HG02623 (cell line): ENCODE measurements at regions not wholly inside any gene's neighbourhood (a gene's known extent, or its start where the extent isn't known, plus 50 kb on each side); places are given as distances from the start of the nearest gene placed in this dataset.

Experiments
- ATAC-seq: cut with Tn5 transposase; IDR thresholded peaks from one replicate; pipeline ENCODE4 v1.9.1; 2021; ENCODE audit warnings: moderate library complexity; ENCODE audit not compliant: unreplicated experiment

DNA sequence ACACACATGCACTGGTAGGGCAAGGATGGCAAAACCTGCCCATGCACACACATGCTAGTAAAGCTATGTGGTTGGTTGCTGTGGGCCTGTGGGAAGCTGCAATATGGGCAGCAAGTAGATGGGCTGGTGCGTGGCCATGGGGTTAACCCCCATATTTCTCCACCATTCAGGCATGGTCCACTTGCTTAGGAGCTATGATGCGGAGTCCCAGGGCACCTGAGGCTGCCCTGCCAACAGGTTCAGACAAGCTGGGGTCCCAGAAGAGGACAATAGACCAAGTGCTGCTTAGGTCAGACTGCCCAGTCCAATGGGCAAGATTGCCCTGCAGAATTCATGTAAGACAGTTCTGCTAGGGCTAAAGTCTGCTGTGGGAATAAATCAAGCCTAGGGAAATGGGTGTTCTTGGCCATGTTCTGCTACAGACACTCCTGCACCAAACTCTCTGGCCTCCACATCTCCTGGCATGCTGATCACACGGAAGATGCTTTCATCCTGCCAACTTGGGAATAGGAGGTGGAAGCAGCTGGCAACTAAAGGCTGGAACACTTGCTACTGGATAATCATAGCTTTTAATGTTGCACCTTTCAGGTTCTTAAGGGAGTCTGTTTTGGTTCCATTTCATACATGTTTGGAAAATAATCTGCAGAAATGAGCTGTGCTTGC, 646.3 kb upstream of the SLITRK1 start:
- no peak for ATAC-seq

DNA sequence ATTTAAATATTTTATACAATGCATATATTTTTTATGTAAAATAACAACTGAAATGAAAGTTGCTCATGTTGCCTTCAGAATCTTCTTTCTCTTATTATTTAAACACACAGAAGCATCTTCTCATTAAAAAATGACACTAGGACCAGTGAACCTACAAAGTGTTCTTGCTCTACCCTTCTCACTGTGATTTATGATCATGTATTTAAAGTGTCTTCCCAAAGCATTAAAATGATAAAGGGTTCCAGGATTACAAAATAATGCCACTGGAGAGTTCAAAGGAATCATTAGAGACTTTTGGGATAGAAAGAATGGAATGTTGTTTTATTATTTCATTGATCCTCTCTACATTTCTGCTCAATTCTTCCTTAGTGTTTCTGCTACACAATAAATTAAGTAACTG, 643.6 kb upstream of the SLITRK1 start:
- no peak for ATAC-seq

DNA sequence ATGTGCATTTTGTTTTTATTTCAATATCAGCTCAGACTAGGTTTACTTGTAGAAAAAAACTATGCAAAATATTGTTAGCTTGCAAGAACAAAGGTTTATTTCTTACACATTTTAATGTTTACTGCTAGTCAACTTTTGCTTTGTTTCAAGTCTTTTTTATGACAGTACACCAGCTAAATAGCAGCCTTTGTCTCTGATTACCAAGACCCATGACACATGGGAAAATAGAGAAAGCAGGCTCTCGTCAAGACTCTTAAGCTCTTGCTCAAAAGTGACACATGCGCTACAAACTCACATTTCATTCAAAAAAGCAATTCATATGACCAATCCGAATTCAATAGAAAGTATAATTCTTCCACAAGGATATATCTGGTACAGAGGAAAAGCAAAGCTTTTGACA, 642.3 kb upstream of the SLITRK1 start:
- ATAC-seq: no peak

DNA sequence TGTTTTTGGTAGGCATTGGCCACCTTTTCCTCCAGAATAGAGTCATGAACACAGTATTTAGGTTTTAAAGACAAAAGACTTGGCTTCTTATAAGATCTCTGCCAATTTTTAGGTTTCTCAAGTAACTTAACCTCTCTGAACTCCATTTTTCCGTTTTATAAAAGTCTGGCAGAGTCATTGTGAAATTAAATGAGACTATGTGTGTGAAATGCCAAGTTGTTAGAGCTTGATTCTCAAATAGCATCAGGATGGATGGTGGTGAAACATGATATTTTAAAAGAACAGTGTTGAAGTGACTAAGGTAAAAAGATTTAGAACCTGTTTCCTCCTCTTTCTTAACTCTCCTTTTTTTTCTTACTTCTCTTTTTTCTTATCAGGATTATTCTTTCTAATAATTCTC, 617.7 kb upstream of the SLITRK1 start:
- no peak for ATAC-seq

DNA sequence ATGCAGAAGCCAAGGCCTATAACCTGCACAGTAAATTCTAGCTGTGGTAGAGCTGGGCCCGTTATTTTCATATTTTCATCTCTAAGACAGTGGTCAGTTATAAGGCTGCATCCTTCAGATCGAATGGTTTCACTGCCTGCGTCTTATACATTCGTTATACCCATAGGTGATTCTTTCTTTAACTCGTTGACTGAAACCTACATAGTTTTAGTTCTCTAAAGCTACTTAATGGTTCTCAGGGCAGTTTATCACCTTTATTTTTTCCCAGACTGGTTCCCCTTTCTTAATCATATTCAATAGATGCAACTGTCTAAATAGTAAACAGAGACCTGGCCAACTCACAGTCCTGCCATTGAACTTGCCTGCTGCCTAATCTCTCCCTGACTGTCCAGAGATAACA, 615.3 kb upstream of the SLITRK1 start:
- no peak for ATAC-seq

DNA sequence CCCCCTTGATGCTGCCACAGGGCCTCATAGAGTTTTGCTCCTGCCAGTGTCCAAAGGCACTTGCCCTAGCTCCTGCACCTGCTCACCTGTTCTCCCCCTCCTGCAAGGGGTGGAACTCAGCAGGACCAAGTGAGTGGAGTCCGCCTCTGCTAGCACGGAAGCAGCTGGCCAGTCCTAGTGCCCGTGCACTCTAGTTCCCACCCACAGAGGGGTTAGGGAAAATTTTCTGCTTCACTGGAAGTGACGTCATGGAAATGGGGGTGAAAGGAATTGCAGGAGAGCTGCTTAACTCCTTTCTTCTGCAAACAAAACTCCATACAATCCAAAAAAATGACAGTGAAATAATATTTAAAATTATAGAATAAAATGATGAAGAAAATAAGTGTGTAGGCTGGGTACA, 609.7 kb upstream of the SLITRK1 start:
- ATAC-seq: no peak

DNA sequence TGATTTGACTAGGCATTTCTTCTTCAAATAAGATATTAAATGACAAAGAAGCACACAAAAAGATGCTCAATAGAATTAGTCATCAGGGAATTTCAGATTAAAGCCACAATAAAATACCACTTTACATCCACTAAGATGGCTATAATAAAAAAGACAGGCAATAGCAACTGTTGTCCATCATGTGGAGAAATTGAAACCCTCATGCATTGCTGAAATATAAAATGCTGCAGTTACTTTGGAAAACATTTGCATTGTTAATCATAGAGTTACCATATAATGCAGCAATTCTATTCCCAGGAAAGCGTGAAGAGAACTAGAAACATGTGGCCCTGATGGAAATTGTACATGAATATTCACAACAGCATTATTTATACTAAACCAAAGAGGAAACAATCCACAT, 605.5 kb upstream of the SLITRK1 start:
- no peak for ATAC-seq

DNA sequence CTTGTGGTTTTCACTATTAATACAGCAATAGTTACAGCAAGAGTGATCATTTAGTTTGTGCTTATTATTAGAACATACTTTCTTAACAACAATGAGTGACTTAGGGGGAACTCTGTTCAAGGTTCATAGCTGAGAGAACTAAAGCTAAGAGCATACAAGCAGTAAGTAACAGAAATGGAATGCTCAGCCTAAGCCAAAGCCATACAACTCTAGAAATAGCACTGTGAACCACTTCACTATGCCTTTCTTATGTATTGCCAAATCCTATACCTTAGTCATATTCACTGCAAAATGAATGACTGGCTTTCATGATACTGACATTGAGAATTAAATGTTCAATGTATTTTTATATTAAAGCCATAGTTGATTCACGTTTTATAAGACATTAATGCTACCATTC, 599.7 kb upstream of the SLITRK1 start:
- no peak for ATAC-seq

DNA sequence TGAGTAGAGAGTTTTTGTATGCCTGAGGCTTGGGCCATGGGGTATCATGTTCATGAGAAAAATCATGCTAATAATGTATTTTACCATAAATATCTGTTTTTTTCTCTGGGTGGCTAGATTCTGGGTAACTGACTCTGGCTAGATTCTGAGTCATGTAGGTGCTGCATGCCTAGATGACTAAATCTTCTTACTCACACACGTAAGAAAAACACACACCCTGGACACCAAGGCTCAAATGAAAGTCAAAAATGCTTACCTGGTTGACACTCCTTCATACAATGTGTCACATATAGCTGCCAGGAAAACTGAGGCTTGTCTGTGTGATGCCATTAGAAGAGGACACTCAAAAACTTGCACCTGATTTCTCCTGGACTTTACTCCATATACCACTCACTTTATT, 597.4 kb upstream of the SLITRK1 start:
- ATAC-seq: no peak

DNA sequence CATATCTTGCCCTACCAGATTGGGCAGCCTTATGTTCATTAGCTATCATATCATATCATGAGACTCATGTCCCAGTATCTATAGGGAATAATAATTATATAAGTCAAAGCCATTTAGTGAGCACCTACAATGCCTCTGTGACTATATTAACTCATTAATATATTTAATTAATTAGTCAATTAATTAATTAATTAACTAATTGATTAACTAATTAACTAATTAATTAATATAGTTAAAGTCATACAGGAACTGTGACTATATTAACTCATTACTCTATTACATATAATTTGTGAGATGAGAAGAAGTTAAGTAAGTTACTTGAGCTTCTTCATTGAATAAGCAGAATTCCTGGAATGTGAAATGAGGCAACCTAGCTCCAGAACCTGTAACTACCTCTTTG, 588.3 kb upstream of the SLITRK1 start:
- ATAC-seq: no peak

DNA sequence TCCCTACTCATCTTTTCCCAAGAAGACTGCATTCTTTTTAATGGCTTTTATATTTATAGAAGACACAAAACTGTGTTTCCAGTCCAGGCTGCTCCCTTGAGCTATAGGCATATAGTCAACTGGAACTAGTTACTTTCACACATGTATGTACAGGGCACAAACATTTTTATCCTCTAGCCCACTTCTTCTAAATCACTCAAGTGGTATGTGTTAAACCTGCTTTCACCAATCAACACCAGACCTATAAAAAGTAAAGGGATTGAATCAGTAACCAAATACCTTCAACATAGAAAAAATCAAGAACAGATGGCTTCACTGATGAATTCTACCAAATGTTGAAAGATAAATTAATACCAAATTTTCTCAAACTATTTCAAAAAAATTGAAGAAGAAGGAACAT, 584.2 kb upstream of the SLITRK1 start:
- no peak for ATAC-seq

DNA sequence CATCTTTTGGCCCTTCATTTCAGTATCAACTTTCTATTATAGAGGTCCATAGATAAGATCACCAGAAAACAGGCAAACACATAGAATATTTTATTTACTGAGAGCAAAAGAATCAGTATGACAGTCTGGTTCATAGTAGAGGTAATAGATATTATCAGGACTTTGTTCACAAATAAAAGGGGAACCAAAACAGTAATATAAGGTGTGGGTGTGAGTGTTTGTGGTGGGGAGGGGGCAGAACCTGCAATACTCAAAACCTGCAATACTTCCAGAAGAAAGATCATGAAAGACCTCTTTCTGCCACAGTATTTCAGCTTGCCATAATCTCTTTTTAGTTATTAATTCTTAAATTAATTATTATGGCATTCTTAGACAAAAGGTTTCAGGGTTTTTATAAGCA, 578.7 kb upstream of the SLITRK1 start:
- ATAC-seq: no peak

DNA sequence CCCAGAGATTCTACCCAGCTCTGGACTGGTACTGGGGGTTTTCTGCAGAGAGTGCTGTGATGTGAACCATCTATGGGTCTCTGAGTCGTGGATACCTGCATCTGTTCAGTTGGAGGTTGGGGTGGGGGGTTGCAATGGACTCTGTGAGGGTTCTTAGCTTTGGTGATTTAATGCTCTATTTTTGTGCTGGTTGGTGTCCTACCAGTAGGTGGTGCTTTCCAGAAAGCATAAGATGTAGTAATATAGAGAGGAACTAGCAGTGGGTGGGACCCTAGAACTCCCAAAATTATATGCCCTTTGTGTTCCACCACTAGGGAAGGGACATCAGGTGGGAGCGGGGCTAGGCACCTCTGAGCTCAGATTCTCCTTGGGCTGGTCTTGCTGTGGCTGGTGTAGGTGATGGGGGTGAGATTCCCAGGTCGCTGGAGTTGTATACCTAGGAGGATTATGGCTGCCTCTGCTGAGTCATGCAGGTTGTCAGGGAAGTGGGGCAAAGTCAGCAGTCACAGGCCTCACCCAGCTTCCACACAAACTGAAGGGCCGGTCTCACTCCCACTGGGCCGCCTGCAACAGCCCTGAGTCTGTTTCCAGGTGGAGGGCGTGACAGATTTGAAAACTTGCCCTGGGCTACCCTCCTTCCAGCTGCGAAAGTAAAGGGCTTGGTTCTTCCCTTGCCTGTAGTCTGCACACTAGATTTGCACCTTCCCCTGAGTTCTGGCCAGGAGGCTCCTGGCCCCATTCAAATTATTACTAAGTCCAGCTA, 573.0 kb upstream of the SLITRK1 start:
- ATAC-seq: no peak

DNA sequence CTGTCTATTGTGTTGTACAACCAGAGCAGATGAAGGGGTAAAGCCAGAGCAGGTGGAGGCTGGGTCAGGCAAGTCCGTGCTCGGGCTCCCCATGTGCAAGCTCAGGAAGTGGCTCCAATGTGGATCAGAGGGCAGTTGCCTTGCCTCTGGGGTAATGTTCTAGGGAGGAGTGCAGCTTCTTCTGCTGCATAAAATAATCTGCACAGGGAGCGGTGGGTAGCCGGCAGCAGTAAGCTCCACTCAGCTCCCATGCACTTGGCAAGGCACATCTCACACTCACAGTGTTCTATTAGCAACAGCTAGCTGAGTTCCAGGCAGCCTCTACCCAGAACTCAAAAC, 565.3 kb upstream of the SLITRK1 start:
- no peak for ATAC-seq

DNA sequence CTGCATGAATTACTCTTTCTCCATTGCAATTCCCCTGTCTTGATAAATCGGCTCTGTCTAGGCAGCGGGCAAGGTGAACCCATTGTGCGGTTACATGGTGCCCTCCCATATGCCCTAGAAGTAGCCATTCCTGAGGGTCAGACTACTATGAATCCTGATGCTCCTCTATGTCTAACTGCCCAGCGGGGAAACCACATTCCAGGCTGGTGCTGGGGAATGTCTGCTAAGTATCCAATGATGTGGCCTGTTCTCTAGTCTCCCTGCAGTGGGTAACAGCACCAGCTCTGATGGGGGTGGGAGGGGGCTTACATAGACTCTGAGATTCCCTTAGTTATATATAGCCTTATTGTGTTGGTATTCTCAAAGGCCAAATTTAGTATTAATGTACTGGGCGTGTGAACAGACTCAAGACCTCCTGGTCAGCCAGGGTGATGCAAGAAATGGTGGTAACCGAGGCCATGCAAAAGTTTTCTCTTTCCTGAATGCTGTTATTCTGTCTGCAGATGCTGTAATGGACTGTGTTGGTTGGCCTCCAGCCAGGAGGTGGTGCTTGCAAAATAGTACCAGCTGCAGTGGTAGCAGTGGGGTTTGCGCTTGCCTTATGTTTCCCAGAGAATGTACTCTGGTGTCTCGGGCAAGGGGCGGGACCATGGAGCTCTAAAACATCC, 564.8 kb upstream of the SLITRK1 start:
- no peak for ATAC-seq

DNA sequence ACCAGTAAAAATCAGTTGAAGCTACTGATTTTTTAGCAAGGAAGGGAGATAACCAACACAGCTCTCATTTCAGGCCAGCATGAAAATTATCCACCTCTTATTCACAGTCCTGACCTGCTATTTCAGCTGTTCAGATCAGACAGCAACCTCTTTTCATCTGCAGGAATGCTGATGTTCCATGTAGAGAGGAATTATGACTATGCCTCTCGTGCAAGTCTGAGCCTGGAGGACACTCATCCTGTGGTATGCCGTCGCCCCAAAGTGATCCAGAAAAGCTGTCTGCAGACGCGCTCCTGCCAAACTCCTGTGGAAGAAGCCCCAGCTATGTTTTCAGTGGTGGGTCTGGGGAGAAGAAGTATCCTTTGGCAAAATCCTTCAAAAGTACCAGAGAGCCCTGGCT, 563.5 kb upstream of the SLITRK1 start:
- no peak for ATAC-seq

DNA sequence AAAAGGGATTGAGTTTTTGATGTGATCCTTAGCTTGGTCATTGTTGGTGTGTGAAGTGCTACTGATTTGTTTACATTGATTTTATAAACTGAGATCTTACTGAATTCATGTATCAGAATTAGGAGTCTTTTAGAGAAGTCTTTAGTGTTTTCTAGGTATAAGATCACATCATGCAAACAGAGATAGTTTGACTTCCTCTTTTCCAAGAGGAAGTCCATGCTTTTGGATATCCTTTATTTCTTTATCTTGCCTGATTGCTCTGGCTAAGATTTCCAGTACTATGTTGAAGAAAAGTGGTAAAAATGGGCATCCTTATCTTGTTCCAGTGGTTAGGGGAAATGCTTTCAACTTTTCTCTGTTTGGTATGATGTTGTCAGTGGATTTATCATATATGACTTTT, 561.2 kb upstream of the SLITRK1 start:
- ATAC-seq: no peak

DNA sequence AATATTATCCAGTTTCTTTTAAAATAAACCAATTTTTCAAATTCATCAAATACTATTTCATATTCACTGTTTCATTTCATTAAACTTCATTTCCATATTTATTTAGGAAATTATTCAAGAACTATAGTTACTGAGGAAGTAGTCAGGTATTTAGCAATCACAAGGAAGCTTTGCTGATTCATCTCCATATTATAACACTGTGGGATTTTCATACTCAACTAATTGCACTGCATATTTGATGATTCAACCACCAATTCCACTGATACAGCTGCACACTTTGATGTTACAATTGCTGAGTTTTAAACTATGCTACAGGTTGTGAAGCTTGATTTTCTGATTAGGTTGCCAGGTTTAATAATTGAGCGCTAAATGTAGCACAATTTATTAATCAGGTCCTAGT, 556.8 kb upstream of the SLITRK1 start:
- ATAC-seq: no peak

DNA sequence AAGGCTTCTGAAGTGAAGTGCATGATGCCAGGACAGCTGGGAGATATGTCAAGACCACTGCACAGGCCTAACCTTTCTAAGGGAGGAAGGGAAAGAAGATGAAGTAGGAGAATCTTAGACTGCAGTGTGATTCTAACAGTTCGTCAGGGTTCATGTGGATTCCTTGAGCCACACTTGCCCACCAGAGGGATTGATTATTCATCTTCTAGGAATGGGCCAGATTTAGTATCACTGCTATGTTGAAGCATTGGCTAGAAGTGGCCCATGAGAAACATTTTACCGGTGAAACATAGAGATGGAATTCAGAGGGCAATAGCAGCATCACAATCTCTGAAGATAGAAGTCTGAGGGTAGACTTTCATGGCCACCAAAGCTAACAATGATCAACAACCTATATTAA, 550.8 kb upstream of the SLITRK1 start:
- no peak for ATAC-seq

DNA sequence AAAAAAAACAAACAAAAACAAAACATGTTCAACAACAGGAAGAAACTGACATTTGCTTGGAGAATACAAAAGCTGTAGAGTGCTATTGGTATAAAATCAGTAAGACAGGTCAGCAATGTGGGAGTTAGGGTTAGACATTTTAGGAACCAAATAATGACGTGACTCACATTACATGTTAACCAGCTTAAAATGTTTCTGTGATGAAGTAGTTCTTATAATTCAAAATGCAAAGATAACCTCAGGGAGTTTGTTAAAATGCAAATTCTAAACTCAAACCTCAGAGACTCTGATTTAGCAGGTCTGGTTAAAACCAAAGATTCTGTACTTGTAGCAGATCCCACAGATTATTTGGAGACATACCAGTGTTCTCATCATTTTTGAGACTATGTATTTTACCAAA, 549.4 kb upstream of the SLITRK1 start:
- ATAC-seq: no peak

DNA sequence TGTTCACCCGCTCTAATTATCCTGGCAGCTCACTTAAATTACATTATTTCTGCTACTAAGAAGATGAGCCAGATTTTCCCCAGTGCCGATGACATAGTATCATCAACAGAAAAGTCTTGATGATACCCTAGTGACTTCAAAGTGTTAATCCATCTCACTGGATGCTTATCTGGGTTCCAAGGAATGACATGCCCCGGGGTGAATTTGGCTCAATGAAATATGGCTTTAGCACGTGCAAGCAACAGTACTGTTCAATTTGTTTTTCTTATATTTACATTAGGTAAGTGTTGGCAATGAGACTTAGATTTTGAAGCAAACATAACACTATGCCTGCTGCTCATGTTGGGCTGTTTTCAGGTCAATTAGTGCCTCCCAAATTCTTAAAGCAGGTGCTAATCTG, 548.2 kb upstream of the SLITRK1 start:
- no peak for ATAC-seq

DNA sequence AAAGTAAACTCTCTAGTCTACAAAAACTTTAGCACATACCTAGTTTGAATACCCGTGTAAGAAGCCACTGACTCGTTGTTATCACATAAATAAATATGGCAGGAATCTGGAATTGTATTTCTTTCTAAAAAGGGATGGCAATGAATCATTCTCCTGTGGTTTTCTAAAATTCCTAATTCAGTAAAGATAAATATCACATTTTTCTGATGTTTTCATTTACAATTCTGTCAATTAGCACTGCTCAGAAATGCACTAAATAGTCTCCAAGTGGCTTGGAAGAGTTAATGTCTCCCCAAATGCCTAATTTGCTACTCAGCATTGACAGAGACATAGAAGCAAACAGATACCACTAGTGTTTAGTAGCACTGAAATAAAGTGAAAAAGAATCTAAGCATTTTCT, 547.7 kb upstream of the SLITRK1 start:
- ATAC-seq: no peak

DNA sequence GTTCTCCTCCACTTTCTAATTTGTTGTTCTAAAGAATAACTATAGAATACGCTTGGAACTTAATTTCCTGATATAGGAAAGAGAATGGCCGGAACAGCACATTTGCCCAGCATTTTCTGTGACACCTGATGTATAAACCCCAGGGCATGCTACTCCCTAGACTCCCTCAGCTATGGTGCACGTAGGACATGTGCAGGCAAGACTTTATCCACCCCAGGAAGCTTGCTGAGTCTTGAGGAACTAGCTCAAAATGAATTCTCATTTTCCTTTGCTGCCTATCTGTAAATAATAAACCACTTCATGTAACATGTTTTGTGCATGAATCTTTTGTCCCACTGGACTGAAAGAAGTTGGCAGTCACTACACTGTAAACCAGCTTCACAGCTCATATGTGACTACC, 535.8 kb upstream of the SLITRK1 start:
- no peak for ATAC-seq
